AG04449 (cell line): ENCODE measurements at regions not wholly inside any gene's neighbourhood (a gene's known extent, or its start where the extent isn't known, plus 50 kb on each side); places are given as distances from the start of the nearest gene placed in this dataset.

Experiments used
- CTCF ChIA-PET: fragments of 350-600 bp; formaldehyde crosslinking; extraction: SDS; loops from one replicate; lab custom pipeline; 2021; ENCODE audit warnings: antibody characterized with exemption; lab: Yijun Ruan, JAX
- POLR2A ChIA-PET: fragments of 400-600, 350-600 bp; formaldehyde crosslinking; extraction: SDS; loops from one replicate; lab custom pipeline; 2020; ENCODE audit warnings: antibody characterized with exemption, inconsistent platforms; lab: Yijun Ruan, JAX
- DNase-seq: peaks from one replicate; pipeline ENCODE4 v3.0.0-alpha.2; 2010; ENCODE audit warnings: low read depth, low spot score
- H3K4me3 ChIP-seq: 2 replicates; pipeline ENCODE4 v1.5.1; 2011; ENCODE audit warnings: low read depth, mild to moderate bottlenecking, control low read depth, low read length
- TF ChIP-seq, protein P1 (sequence below): IDR thresholded peaks from one replicate; pipeline ENCODE4 v1.5.1; 2011; ENCODE audit warnings: mild to moderate bottlenecking, moderate library complexity, low read length, control low read depth, inconsistent platforms; ENCODE audit not compliant: insufficient read depth; ENCODE audit errors: missing control alignments

DNA sequence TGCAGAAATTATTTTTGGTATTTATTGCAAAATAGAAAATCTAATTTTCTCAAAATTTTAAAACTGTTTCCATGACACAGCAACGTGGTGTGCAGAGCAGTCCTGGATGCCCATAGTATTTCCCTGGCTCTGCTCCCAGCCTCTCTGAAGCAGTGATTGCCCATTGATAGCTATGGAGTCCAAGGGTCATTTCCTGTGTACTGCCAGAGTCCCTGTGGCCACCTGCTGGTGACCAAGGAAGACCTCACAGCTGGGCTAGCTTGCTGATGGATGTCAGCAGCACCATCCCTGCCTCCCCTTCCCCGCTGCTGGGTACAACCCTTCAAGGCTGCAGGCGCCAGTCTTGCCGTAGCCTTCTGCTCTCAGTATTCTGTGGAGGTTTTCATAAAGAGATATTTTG, 184.1 kb downstream of the DIRAS2 start:
- no peak overlapping the region for H3K4me3 ChIP-seq
- CTCF ChIA-PET: no interaction called here
- POLR2A ChIA-PET: no interaction called here
- TF ChIP-seq, protein P1, sequence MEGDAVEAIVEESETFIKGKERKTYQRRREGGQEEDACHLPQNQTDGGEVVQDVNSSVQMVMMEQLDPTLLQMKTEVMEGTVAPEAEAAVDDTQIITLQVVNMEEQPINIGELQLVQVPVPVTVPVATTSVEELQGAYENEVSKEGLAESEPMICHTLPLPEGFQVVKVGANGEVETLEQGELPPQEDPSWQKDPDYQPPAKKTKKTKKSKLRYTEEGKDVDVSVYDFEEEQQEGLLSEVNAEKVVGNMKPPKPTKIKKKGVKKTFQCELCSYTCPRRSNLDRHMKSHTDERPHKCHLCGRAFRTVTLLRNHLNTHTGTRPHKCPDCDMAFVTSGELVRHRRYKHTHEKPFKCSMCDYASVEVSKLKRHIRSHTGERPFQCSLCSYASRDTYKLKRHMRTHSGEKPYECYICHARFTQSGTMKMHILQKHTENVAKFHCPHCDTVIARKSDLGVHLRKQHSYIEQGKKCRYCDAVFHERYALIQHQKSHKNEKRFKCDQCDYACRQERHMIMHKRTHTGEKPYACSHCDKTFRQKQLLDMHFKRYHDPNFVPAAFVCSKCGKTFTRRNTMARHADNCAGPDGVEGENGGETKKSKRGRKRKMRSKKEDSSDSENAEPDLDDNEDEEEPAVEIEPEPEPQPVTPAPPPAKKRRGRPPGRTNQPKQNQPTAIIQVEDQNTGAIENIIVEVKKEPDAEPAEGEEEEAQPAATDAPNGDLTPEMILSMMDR: no peak
- DNase-seq: no peak

DNA sequence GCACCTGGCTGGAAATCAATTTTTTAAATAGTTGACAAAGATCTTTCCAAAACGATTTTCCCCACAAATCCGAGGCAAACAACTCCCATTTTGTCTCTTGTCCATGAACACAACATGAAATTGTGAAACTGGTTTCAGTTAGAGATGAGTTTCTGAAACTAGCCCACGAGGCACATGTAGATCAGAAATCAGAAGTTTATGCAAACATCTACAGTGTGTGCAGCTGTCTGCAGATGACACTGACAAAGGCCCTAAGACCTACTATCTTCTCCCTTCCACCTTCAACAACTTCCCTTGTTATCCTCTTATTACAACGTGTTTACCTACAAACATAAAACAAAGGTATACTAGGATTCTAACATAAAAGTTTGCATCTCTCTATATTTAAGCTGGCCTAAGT, 183.3 kb downstream of the DIRAS2 start:
- H3K4me3 ChIP-seq: no peak overlapping the region
- no peak for DNase-seq
- POLR2A ChIA-PET: no interaction called here
- CTCF ChIA-PET: no interaction called here
- TF ChIP-seq, protein P1: no peak

- CTCF ChIA-PET: no interaction called here
- POLR2A ChIA-PET: no interaction called here
- H3K4me3 ChIP-seq: no peak overlapping the region
- no peak for DNase-seq
- TF ChIP-seq, protein P1: no peak
Measured at GRCh38 chr9:90460220-90460619, 182.4 kb downstream of the DIRAS2 start.

DNA sequence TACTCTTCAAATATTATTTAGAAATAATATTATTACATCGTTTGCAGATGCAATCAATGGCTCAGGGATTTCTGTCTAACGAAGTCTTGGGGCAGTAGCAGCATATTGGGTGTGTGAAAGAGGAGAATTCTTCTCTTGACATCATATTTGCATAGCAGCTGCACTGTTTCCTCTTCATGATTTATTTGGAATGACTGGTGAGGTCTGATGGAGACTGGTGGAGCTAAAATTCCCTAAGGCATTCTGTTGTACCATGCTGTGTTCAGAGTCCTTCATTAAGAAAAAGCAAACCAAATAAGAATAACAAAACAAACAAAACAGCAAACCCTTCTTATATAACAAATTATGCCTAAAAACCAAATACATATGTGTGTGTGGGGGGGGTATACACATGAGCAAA, 177.6 kb downstream of the DIRAS2 start:
- ChIA-PET POLR2A (no interaction called here), CTCF (no interaction called here)
- TF ChIP-seq, protein P1: no peak
- DNase-seq: no peak
- H3K4me3 ChIP-seq: no peak overlapping the region

DNA sequence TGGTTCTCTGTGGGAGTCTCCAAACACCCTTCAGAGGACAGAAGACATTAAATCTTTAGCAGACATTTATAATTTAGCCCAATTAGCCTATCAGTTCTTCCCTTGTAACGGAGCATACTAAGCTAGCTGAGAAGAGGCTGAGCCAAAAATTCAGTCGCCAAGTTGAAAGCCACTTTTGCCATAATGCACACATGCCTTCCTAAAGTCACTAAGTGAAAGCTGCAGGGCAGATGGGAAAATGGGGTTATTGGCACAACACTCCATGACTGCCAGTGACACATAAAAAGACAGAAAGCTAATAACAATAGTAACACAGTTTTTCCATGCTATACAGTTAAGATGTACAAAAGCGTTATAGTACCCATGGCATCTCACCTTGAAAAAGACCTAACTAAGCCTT, 176.2 kb downstream of the DIRAS2 start:
- TF ChIP-seq, protein P1: no peak
- ChIA-PET CTCF (no interaction called here), POLR2A (no interaction called here)
- H3K4me3 ChIP-seq: no peak overlapping the region
- DNase-seq: no peak

DNA sequence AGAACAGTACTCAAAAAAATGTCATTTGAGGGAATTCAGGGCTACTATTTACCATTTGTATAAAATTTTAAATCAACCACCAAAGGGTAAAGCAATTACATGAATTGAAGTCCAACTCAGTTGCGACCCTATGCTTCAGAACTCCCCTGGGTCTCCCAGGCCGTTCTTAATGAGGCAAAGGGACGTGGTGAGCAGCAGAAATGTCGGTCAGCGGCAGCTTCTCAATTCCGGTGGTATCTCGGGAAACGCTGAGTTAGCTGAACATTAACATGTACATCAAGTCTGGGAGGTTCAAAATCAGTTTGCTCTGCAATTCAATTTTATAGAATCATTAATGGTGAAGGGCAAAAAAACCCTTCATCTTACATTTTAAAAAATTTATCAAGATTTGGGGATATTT, 173.2 kb downstream of the DIRAS2 start:
- TF ChIP-seq, protein P1: no peak
- H3K4me3 ChIP-seq: no peak overlapping the region
- DNase-seq: no peak
- ChIA-PET POLR2A (no interaction called here), CTCF (no interaction called here)
